Ishikawa (cell line): ENCODE measurements at regions not wholly inside any gene's neighbourhood (a gene's known extent, or its start where the extent isn't known, plus 50 kb on each side); places are given as distances from the start of the nearest gene placed in this dataset.

ENCODE experiments used
- CEBPB ChIP-seq: IDR thresholded peaks from 2 replicates; pipeline ENCODE4 v1.6.1; 2012
- CREB1 ChIP-seq: IDR thresholded peaks from 2 replicates; pipeline ENCODE4 v1.6.1; 2012; ENCODE audit warnings: low read depth
- EGR1 ChIP-seq: IDR thresholded peaks from 2 replicates; pipeline ENCODE4 v1.6.1; 2012
- EP300 ChIP-seq: IDR thresholded peaks from 2 replicates; pipeline ENCODE4 v1.6.1; 2012; ENCODE audit warnings: borderline replicate concordance
- FOXM1 ChIP-seq: IDR thresholded peaks from 2 replicates; pipeline ENCODE4 v1.6.1; 2012; ENCODE audit warnings: low read depth, borderline replicate concordance
- MAX ChIP-seq: IDR thresholded peaks from 2 replicates; pipeline ENCODE4 v1.6.1; 2012
- NFIC ChIP-seq: IDR thresholded peaks from 2 replicates; pipeline ENCODE4 v1.6.1; 2012
- RAD21 ChIP-seq: IDR thresholded peaks from 2 replicates; pipeline ENCODE4 v1.6.1; 2012; ENCODE audit warnings: low read depth
- REST ChIP-seq: IDR thresholded peaks from 2 replicates; pipeline ENCODE4 v1.6.1; 2012; ENCODE audit warnings: low read depth, mild to moderate bottlenecking
- TAF1 ChIP-seq: IDR thresholded peaks from 2 replicates; pipeline ENCODE4 v1.6.1; 2012; ENCODE audit warnings: low read depth, mild to moderate bottlenecking
- TCF12 ChIP-seq: IDR thresholded peaks from 2 replicates; pipeline ENCODE4 v1.6.1; 2012; ENCODE audit warnings: low read depth
- TEAD4 ChIP-seq: IDR thresholded peaks from 2 replicates; pipeline ENCODE4 v1.6.1; 2012
- USF1 ChIP-seq: IDR thresholded peaks from 2 replicates; pipeline ENCODE4 v1.6.1; 2012
- YY1 ChIP-seq: IDR thresholded peaks from 2 replicates; pipeline ENCODE4 v1.6.1; 2012; ENCODE audit warnings: low read depth
- ZBTB7A ChIP-seq: IDR thresholded peaks from 2 replicates; pipeline ENCODE4 v1.6.1; 2012; ENCODE audit warnings: low read depth

GRCh38 chr4:62913065-62913464 lies 1496.2 kb downstream of the TECRL start:
- no peak for TF ChIP-seq YY1
- no peak for TF ChIP-seq CEBPB
- TF ChIP-seq USF1, result no peak
- TF ChIP-seq TEAD4, result no peak
- TF ChIP-seq REST, result no peak
- no peak for TF ChIP-seq FOXM1
- no peak for TF ChIP-seq CREB1
- TF ChIP-seq TCF12, result no peak
- TF ChIP-seq TAF1, result no peak
- TF ChIP-seq NFIC, result no peak
- TF ChIP-seq RAD21, result no peak
- TF ChIP-seq ZBTB7A, result no peak
- no peak for TF ChIP-seq MAX
- TF ChIP-seq EP300, result no peak
- TF ChIP-seq EGR1, result no peak

GRCh38 chr4:62912531-62912930 lies 1496.7 kb downstream of the TECRL start:
- TF ChIP-seq EGR1, result no peak
- TF ChIP-seq REST, result no peak
- TF ChIP-seq TEAD4, result no peak
- TF ChIP-seq NFIC, result peak; percentile 65
- TF ChIP-seq RAD21, result no peak

- TF ChIP-seq TCF12, result no peak
- TF ChIP-seq TEAD4, result no peak
- TF ChIP-seq FOXM1, result no peak
- no peak for TF ChIP-seq MAX
- no peak for TF ChIP-seq TAF1
- no peak for TF ChIP-seq RAD21
- no peak for TF ChIP-seq ZBTB7A
- TF ChIP-seq CREB1, result no peak
- TF ChIP-seq NFIC, result no peak
- no peak for TF ChIP-seq USF1
- TF ChIP-seq YY1, result no peak
- no peak for TF ChIP-seq REST
- TF ChIP-seq EP300, result no peak
- no peak for TF ChIP-seq EGR1
- TF ChIP-seq CEBPB, result no peak
These were observed 1500.0 kb downstream of the TECRL start for GRCh38 chr4:62909238-62909637.

- TF ChIP-seq EGR1, result no peak
- no peak for TF ChIP-seq ZBTB7A
- TF ChIP-seq TEAD4, result no peak
These were observed 1508.1 kb downstream of the TECRL start for GRCh38 chr4:62901101-62901500.

GRCh38 chr4:62899646-62900364 lies 1509.4 kb downstream of the TECRL start:
- TF ChIP-seq MAX, result no peak
- no peak for TF ChIP-seq EP300
- TF ChIP-seq TAF1, result no peak
- TF ChIP-seq TCF12, result no peak
- TF ChIP-seq NFIC, result no peak
- no peak for TF ChIP-seq YY1
- no peak for TF ChIP-seq CEBPB
- no peak for TF ChIP-seq EGR1
- TF ChIP-seq FOXM1, result no peak
- TF ChIP-seq TEAD4, result no peak
- TF ChIP-seq REST, result no peak
- no peak for TF ChIP-seq ZBTB7A
- TF ChIP-seq CREB1, result no peak
- no peak for TF ChIP-seq RAD21
- TF ChIP-seq USF1, result no peak
